Neural cell (in vitro differentiated cells): ENCODE measurements at regions not wholly inside any gene's neighbourhood (a gene's known extent, or its start where the extent isn't known, plus 50 kb on each side); places are given as distances from the start of the nearest gene placed in this dataset.

Experiments used
- H2AFZ ChIP-seq: fragments of 200-600, 300-800 bp; sonication (generic), shearing (Covaris generic); 2 replicates; pipeline ENCODE4 v1.6.0; 2014; ENCODE audit warnings: low read depth, mild to moderate bottlenecking, antibody characterized with exemption, low read length, moderate library complexity
- H3F3A ChIP-seq: fragments of 200-600 bp; shearing (Covaris generic); 2 replicates; pipeline ENCODE4 v1.6.1; 2016; ENCODE audit warnings: mild to moderate bottlenecking, moderate library complexity, mixed read lengths, antibody characterized with exemption, low read length; ENCODE audit not compliant: insufficient read depth, poor library complexity, severe bottlenecking
- H3K27ac ChIP-seq: fragments of 200-600, 300-800 bp; sonication (generic), shearing (Covaris generic); 2 replicates; pipeline ENCODE4 v1.5.1; 2014; ENCODE audit warnings: mild to moderate bottlenecking, low read length, moderate library complexity
- H3K27me3 ChIP-seq: fragments of 300-800, 200-600 bp; sonication (generic), shearing (Covaris generic); 2 replicates; pipeline ENCODE4 v1.6.0; 2014; ENCODE audit warnings: mild to moderate bottlenecking, low read depth, low read length, moderate library complexity; ENCODE audit not compliant: insufficient read depth
- H3K36me3 ChIP-seq: fragments of 300-800, 200-600 bp; sonication (generic), shearing (Covaris generic); 2 replicates; pipeline ENCODE4 v1.5.1; 2014; ENCODE audit warnings: mild to moderate bottlenecking, antibody characterized with exemption, low read length, moderate library complexity; ENCODE audit not compliant: insufficient read depth
- H3K4me2 ChIP-seq: fragments of 300-800, 200-600 bp; sonication (generic), shearing (Covaris generic); 2 replicates; pipeline ENCODE4 v1.6.0; 2014; ENCODE audit warnings: mild to moderate bottlenecking, low read length
- H3K4me3 ChIP-seq: fragments of 300-800, 200-600 bp; sonication (generic), shearing (Covaris generic); 2 replicates; pipeline ENCODE4 v1.5.1; 2014; ENCODE audit warnings: mild to moderate bottlenecking, low read length, moderate library complexity
- H3K79me2 ChIP-seq: fragments of 200-600 bp; shearing (Covaris generic); replicated peaks from 2 replicates; pipeline ENCODE4 v1.6.0; 2014; ENCODE audit warnings: mild to moderate bottlenecking, low read length, moderate library complexity; ENCODE audit not compliant: insufficient read depth
- H3K9ac ChIP-seq: fragments of 300-800, 200-600 bp; sonication (generic), shearing (Covaris generic); 2 replicates; pipeline ENCODE4 v1.6.1; 2016; ENCODE audit warnings: mild to moderate bottlenecking, low read length, mixed read lengths
- H3K9me2 ChIP-seq: fragments of 200-600 bp; shearing (Covaris generic); 2 replicates; pipeline ENCODE4 v1.6.1; 2016; ENCODE audit warnings: mild to moderate bottlenecking, low read length, mixed read lengths; ENCODE audit not compliant: insufficient read depth
- H3K9me3 ChIP-seq: fragments of 200-600, 300-800 bp; sonication (generic), shearing (Covaris generic); 2 replicates; pipeline ENCODE4 v1.6.1; 2016; ENCODE audit warnings: mild to moderate bottlenecking, mixed run types, low read length, moderate library complexity, mixed read lengths
- H4K20me1 ChIP-seq: fragments of 200-600 bp; shearing (Covaris generic); 2 replicates; pipeline ENCODE4 v1.6.1; 2016; ENCODE audit warnings: mild to moderate bottlenecking, mixed run types; ENCODE audit not compliant: insufficient read depth
- EP300 ChIP-seq: fragments of 450-650 bp; conservative IDR thresholded peaks from 2 replicates; pipeline ENCODE4 v1.6.1; 2014; ENCODE audit warnings: antibody characterized with exemption, mild to moderate bottlenecking, moderate library complexity; ENCODE audit not compliant: poor library complexity, severe bottlenecking
- EZH2 ChIP-seq: fragments of 200-600, 300-800 bp; shearing (Covaris generic), sonication (generic); IDR thresholded peaks from 2 replicates; pipeline ENCODE4 v1.6.1; 2014; ENCODE audit warnings: antibody characterized with exemption, low read length, borderline replicate concordance, mild to moderate bottlenecking; ENCODE audit not compliant: insufficient read depth, poor library complexity, severe bottlenecking
- POLR2AphosphoS5 ChIP-seq: IDR thresholded peaks from 2 replicates; pipeline ENCODE4 v1.6.1; 2012
- RAD21 ChIP-seq: fragments of 450-650 bp; conservative IDR thresholded peaks from 2 replicates; pipeline ENCODE4 v1.6.1; 2014; ENCODE audit warnings: antibody characterized with exemption, mild to moderate bottlenecking, moderate library complexity
- SMC3 ChIP-seq: fragments of 450-650 bp; conservative IDR thresholded peaks from 2 replicates; pipeline ENCODE4 v1.6.1; 2014; ENCODE audit warnings: antibody characterized with exemption, mild to moderate bottlenecking, moderate library complexity; ENCODE audit not compliant: poor library complexity
- TAF1 ChIP-seq: IDR thresholded peaks from 2 replicates; pipeline ENCODE4 v1.6.1; 2012; ENCODE audit warnings: low read depth
- TF ChIP-seq, protein P1 (sequence below): IDR thresholded peaks from 2 replicates; pipeline ENCODE4 v1.6.1; 2012; ENCODE audit warnings: borderline replicate concordance

DNA sequence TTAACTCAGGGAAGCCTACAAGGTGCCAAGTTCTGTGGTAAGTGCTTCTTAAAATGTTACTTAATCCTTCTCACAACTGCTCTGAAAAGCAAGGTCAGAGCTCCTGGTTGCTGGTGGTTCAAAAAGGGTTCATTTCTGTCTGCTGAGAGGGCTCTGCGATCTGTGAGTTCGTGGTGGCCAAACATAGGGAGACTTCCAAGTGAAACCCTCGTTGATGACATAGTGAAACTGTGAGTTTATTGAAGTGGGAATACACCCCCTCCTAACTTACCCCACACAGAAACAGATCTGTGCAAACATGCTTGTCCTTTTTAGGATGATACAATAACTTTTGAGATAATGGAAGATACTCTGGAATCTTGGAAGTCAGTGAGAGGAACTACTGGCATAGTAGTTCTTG lies 164.8 kb upstream of the PGRMC2 start:
- no peaks in the 10 kb centered on the region for H3K9me3 ChIP-seq
- no peaks in the 10 kb centered on the region for H3K27me3 ChIP-seq
- H3K9ac ChIP-seq: no peak overlapping the region
- H3K4me3 ChIP-seq: no peak overlapping the region
- no peak overlapping the region for H3K4me2 ChIP-seq
- H3K79me2 ChIP-seq: no peaks in the 10 kb centered on the region
- no peaks in the 10 kb centered on the region for H3F3A ChIP-seq
- no peak overlapping the region for H2AFZ ChIP-seq
- H4K20me1 ChIP-seq: no peaks in the 10 kb centered on the region
- no peaks in the 10 kb centered on the region for H3K9me2 ChIP-seq
- no peak overlapping the region for H3K27ac ChIP-seq
- H3K36me3 ChIP-seq: no peaks in the 10 kb centered on the region
- no peak for TF ChIP-seq POLR2AphosphoS5
- no peak for TF ChIP-seq EZH2
- TF ChIP-seq SMC3: no peak
- TF ChIP-seq, protein P1, sequence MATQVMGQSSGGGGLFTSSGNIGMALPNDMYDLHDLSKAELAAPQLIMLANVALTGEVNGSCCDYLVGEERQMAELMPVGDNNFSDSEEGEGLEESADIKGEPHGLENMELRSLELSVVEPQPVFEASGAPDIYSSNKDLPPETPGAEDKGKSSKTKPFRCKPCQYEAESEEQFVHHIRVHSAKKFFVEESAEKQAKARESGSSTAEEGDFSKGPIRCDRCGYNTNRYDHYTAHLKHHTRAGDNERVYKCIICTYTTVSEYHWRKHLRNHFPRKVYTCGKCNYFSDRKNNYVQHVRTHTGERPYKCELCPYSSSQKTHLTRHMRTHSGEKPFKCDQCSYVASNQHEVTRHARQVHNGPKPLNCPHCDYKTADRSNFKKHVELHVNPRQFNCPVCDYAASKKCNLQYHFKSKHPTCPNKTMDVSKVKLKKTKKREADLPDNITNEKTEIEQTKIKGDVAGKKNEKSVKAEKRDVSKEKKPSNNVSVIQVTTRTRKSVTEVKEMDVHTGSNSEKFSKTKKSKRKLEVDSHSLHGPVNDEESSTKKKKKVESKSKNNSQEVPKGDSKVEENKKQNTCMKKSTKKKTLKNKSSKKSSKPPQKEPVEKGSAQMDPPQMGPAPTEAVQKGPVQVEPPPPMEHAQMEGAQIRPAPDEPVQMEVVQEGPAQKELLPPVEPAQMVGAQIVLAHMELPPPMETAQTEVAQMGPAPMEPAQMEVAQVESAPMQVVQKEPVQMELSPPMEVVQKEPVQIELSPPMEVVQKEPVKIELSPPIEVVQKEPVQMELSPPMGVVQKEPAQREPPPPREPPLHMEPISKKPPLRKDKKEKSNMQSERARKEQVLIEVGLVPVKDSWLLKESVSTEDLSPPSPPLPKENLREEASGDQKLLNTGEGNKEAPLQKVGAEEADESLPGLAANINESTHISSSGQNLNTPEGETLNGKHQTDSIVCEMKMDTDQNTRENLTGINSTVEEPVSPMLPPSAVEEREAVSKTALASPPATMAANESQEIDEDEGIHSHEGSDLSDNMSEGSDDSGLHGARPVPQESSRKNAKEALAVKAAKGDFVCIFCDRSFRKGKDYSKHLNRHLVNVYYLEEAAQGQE: no peak
- TF ChIP-seq RAD21: no peak

DNA sequence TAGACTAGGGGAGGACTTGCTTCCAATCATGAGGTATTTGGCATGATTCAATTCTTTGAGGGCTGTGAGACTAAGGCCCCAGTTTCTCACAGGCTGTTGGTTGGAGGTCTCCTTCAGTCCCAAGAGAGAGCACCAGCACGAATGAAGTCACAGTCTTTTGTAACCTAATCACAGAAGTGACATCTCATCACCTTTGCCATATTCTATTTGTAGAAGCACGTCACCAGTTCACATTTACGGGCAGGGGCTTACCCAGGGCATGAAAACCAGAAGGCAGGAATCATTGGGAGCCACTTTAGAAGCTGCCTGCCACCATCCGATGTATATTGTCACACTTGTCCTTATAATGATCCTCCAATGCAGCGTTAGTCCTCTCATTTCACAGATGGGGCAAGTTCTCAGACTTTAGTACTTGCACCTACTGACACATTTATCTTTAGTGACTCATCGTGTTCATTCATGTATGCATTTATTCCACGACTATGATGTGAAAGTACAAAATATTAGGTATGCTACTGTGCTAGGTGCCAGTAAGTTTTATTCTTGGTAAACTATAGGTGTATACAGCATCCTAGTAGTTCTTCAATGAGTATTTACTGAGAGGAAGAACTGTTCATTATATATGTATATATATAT lies 163.8 kb upstream of the PGRMC2 start:
- no peak overlapping the region for H3K4me2 ChIP-seq
- no peaks in the 10 kb centered on the region for H3K27me3 ChIP-seq
- no peaks in the 10 kb centered on the region for H4K20me1 ChIP-seq
- no peak overlapping the region for H3K27ac ChIP-seq
- H3F3A ChIP-seq: no peaks in the 10 kb centered on the region
- H2AFZ ChIP-seq: no peak overlapping the region
- no peaks in the 10 kb centered on the region for H3K9me3 ChIP-seq
- no peaks in the 10 kb centered on the region for H3K79me2 ChIP-seq
- H3K4me3 ChIP-seq: no peak overlapping the region
- TF ChIP-seq, protein P1: no peak
- TF ChIP-seq EZH2 (no peak), TAF1 (no peak), EP300 (no peak), POLR2AphosphoS5 (no peak), RAD21 (no peak)
- no peak overlapping the region for H3K9ac ChIP-seq
- no peaks in the 10 kb centered on the region for H3K36me3 ChIP-seq
- no peaks in the 10 kb centered on the region for H3K9me2 ChIP-seq
